A673 (cell line): ENCODE measurements at regions not wholly inside any gene's neighbourhood (a gene's known extent, or its start where the extent isn't known, plus 50 kb on each side); places are given as distances from the start of the nearest gene placed in this dataset.

Experiments used
- EZH2 ChIP-seq: fragments of 200-600 bp; sonication (generic); IDR thresholded peaks from 2 replicates; pipeline ENCODE4 v1.6.1; 2017; ENCODE audit warnings: borderline replicate concordance, low read depth, mild to moderate bottlenecking, mixed read lengths, antibody characterized with exemption, low read length; ENCODE audit not compliant: poor library complexity, severe bottlenecking
- TF ChIP-seq, protein P1 (sequence below): fragments of 300-800, 200-600 bp; sonication (generic); conservative IDR thresholded peaks from 2 replicates; pipeline ENCODE4 v1.5.1; 2017; ENCODE audit warnings: low read depth, mild to moderate bottlenecking, antibody characterized with exemption, low read length, moderate library complexity, mixed read lengths

DNA sequence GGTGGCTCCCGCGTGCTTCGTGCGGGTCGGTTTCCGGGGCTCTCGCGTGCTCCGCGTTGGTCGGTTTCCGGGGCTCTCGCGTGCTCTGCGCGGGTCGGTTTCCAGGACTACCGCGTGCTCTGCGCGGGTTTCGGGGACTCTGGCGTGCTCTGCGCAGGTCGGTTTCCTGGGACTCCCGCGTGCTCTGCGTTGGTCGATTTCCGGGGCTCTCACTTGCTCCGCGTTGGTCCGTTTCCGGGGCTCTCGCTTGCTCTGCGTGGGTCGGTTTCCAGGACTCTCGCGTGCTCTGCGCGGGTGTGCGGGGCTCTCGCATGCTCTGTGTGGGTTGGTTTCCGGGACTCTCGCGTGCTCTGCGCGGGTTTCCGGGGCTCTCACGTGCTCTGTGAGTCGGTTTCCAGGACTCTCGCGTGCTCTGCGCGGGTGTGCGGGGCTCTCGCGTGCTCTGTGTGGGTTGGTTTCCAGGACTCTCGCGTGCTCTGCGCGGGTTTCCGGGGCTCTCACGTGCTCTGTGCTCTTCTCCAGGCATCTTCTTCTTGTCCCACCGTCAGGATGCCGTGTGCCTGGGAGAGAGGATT is 109.9 kb upstream of the LRPAP1 start:
- TF ChIP-seq, protein P1, sequence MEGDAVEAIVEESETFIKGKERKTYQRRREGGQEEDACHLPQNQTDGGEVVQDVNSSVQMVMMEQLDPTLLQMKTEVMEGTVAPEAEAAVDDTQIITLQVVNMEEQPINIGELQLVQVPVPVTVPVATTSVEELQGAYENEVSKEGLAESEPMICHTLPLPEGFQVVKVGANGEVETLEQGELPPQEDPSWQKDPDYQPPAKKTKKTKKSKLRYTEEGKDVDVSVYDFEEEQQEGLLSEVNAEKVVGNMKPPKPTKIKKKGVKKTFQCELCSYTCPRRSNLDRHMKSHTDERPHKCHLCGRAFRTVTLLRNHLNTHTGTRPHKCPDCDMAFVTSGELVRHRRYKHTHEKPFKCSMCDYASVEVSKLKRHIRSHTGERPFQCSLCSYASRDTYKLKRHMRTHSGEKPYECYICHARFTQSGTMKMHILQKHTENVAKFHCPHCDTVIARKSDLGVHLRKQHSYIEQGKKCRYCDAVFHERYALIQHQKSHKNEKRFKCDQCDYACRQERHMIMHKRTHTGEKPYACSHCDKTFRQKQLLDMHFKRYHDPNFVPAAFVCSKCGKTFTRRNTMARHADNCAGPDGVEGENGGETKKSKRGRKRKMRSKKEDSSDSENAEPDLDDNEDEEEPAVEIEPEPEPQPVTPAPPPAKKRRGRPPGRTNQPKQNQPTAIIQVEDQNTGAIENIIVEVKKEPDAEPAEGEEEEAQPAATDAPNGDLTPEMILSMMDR, result no peak
- TF ChIP-seq EZH2, result no peak
